ENCODE measurements at regions not wholly inside any gene's neighbourhood (a gene's known extent, or its start where the extent isn't known, plus 50 kb on each side); places are given as distances from the start of the nearest gene placed in this dataset.

DNA sequence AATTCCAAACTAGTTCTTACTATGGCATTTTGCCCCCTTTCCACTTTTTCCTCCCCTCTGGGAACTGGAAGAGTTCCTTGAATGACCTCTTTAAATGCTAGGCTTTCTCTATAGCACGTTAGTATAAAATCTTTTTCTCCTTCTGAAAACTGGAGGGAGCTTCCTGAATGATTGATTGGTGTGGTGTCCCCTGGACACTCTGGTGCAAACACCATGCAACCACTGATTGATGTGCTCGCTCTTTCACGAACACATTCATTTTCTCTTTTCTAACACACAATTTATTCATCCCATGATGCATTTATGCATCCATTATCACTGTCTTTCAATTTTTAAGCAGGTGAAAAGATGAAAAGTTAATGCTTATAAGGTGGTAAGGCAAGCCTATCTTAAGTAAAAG, 159.1 kb upstream of the NANOGP8 start:
- no peak for FAIRE-seq
- H2AFZ ChIP-seq (ENCODE audit: low read depth, low read length): no peak overlapping the region
- no peak overlapping the region for H3K27ac ChIP-seq (ENCODE audit: extremely low read depth, low read depth, low read length)
- H3K4me2 ChIP-seq (ENCODE audit: insufficient read depth, low read length): no peak overlapping the region
- no peaks in the 10 kb centered on the region for H4K20me1 ChIP-seq (replicated peaks; ENCODE audit: control insufficient read depth, insufficient read depth, low read length)
- H3K27me3 ChIP-seq (ENCODE audit: control insufficient read depth in 2 of 2, insufficient read depth in 2 of 2, low read length in 2 of 2): no peaks in the 10 kb centered on the region
- in situ Hi-C loops (cut with MboI) (no loop called here), intact Hi-C loops (cut with micrococcal nuclease) (no loop called here)
- TF ChIP-seq ZNF707 (CRISPR knock-in tag; conservative IDR thresholded peaks at IDR 0.05) (no peak), MTF1 (CRISPR knock-in tag; IDR thresholded peaks at IDR 0.05; ENCODE audit: borderline replicate concordance) (no peak), EZH2 (IDR thresholded peaks at IDR 0.05; ENCODE audit: borderline replicate concordance, low read depth, low read length) (no peak), ZNF354B (CRISPR knock-in tag; IDR thresholded peaks at IDR 0.05) (no peak), TARDBP (IDR thresholded peaks at IDR 0.05) (no peak), COPS2 (conservative IDR thresholded peaks at IDR 0.05) (no peak), NCOA1 (IDR thresholded peaks at IDR 0.05; ENCODE audit: low read depth) (no peak), ZNF12 (CRISPR knock-in tag; IDR thresholded peaks at IDR 0.05) (no peak), BRD4 (IDR thresholded peaks at IDR 0.05) (no peak)
- TF ChIP-seq, protein P1, sequence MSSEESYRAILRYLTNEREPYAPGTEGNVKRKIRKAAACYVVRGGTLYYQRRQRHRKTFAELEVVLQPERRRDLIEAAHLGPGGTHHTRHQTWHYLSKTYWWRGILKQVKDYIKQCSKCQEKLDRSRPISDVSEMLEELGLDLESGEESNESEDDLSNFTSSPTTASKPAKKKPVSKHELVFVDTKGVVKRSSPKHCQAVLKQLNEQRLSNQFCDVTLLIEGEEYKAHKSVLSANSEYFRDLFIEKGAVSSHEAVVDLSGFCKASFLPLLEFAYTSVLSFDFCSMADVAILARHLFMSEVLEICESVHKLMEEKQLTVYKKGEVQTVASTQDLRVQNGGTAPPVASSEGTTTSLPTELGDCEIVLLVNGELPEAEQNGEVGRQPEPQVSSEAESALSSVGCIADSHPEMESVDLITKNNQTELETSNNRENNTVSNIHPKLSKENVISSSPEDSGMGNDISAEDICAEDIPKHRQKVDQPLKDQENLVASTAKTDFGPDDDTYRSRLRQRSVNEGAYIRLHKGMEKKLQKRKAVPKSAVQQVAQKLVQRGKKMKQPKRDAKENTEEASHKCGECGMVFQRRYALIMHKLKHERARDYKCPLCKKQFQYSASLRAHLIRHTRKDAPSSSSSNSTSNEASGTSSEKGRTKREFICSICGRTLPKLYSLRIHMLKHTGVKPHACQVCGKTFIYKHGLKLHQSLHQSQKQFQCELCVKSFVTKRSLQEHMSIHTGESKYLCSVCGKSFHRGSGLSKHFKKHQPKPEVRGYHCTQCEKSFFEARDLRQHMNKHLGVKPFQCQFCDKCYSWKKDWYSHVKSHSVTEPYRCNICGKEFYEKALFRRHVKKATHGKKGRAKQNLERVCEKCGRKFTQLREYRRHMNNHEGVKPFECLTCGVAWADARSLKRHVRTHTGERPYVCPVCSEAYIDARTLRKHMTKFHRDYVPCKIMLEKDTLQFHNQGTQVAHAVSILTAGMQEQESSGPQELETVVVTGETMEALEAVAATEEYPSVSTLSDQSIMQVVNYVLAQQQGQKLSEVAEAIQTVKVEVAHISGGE (CRISPR knock-in tag; IDR thresholded peaks at IDR 0.05): no peak
- TF ChIP-seq, protein P2, sequence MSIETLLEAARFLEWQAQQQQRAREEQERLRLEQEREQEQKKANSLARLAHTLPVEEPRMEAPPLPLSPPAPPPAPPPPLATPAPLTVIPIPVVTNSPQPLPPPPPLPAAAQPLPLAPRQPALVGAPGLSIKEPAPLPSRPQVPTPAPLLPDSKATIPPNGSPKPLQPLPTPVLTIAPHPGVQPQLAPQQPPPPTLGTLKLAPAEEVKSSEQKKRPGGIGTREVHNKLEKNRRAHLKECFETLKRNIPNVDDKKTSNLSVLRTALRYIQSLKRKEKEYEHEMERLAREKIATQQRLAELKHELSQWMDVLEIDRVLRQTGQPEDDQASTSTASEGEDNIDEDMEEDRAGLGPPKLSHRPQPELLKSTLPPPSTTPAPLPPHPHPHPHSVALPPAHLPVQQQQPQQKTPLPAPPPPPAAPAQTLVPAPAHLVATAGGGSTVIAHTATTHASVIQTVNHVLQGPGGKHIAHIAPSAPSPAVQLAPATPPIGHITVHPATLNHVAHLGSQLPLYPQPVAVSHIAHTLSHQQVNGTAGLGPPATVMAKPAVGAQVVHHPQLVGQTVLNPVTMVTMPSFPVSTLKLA (conservative IDR thresholded peaks at IDR 0.05): no peak
- TF ChIP-seq, protein P3, sequence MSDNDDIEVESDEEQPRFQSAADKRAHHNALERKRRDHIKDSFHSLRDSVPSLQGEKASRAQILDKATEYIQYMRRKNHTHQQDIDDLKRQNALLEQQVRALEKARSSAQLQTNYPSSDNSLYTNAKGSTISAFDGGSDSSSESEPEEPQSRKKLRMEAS (CRISPR knock-in tag; IDR thresholded peaks at IDR 0.05): no peak
- ChIA-PET CTCF (ENCODE audit: low intra/inter-chr PET ratio) (no interaction called here), POLR2A (no interaction called here)
- H3K4me1 ChIP-seq (replicated peaks in 1 of 2; ENCODE audit: control insufficient read depth in 2 of 2, insufficient read depth in 2 of 2, low read length in 2 of 2): no peaks in the 10 kb centered on the region
- no peak overlapping the region for H3K4me3 ChIP-seq
- no peak overlapping the region for H3K9ac ChIP-seq (ENCODE audit: insufficient read depth in 1 of 2, low read depth in 2 of 2, low read length in 2 of 2)
- H3K36me3 ChIP-seq (ENCODE audit: control insufficient read depth, insufficient read depth, low read length): no peaks in the 10 kb centered on the region
- H3K9me1 ChIP-seq (ENCODE audit: control insufficient read depth, insufficient read depth, low read length): no peaks in the 10 kb centered on the region
- WGBS (ENCODE audit: insufficient coverage, low coverage, missing lambda C conversion rate): 58% methylated on average over 3 of the region's 3 CpGs
- BruUV-seq (replicated peaks): no TSS peak
- H3K79me2 ChIP-seq (ENCODE audit: control insufficient read depth, insufficient read depth, low read length): no peaks in the 10 kb centered on the region
- H3K9me3 ChIP-seq (replicated peaks; ENCODE audit: control insufficient read depth, insufficient read depth, low read depth, low read length): no peaks in the 10 kb centered on the region
- DNase-seq (ENCODE audit: extremely low read depth in 1 of 4, low spot score in 3 of 4): no peak
- ATAC-seq: no peak
